Uterus (tissue), 3 donors: ENCODE measurements at regions not wholly inside any gene's neighbourhood (a gene's known extent, or its start where the extent isn't known, plus 50 kb on each side); places are given as distances from the start of the nearest gene placed in this dataset.
"Not testable (repeated sequence)": the region's sequence is repeated elsewhere in the genome, so short reads cannot be mapped to it uniquely, and the experiment has no call there.

Experiments used
- DNase-seq, 2 donors: peaks; one replicate each; pipeline ENCODE4 v3.0.0-alpha.2; 2019 to 2020
- H3K27ac ChIP-seq, 2 donors: fragments of 200-600 bp; sonication (generic); 1 replicate in 1 of 2; 2 replicates in 1 of 2; pipeline ENCODE4 v1.5.1; 2016 to 2018
- H3K27me3 ChIP-seq, 2 donors: fragments of 200-600 bp; sonication (generic); one replicate each; pipeline ENCODE4 v1.5.1; 2018 to 2019; ENCODE audit warnings: control low read depth in 1 of 2
- H3K36me3 ChIP-seq, 2 donors: fragments of 200-600 bp; sonication (generic); one replicate each; pipeline ENCODE4 v1.5.1; 2019; ENCODE audit warnings: control low read depth in 1 of 2
- H3K4me1 ChIP-seq, 2 donors: fragments of 200-600 bp; sonication (generic); one replicate each; pipeline ENCODE4 v1.5.1; 2018 to 2019; ENCODE audit warnings: control low read depth in 1 of 2
- H3K4me3 ChIP-seq, 2 donors: fragments of 200-600 bp; sonication (generic); 1 replicate in 1 of 2; 2 replicates in 1 of 2; pipeline ENCODE4 v1.5.1; 2018 to 2019; ENCODE audit warnings: mild to moderate bottlenecking in 1 of 2
- H3K9me3 ChIP-seq, 2 donors: fragments of 200-600 bp; sonication (generic); one replicate each; pipeline ENCODE4 v1.5.1; 2019; ENCODE audit warnings: control low read depth in 1 of 2
- CTCF ChIP-seq, 4 experiments: fragments of 200-600 bp in 2 of 4; fragments of 450-650 bp in 2 of 4; sonication (generic) in 2 of 4; IDR thresholded peaks; one replicate each; pipeline ENCODE4 v1.5.1; 2016 to 2019; ENCODE audit warnings: antibody characterized with exemption in 4 of 4, mild to moderate bottlenecking in 2 of 4, moderate library complexity in 1 of 4
- intact Hi-C: fragments of 100-400 bp; cut with DNase I; formaldehyde crosslinking; loops from one replicate; pipeline ENCODE4 v1.15.1; 2023; ENCODE audit warnings: low total_unique reads
- donor health status: DM: yes; HTN: yes; CAD: no.

- H3K27ac ChIP-seq, H3K27me3 ChIP-seq, intact Hi-C loops, H3K9me3 ChIP-seq, H3K36me3 ChIP-seq, H3K4me1 ChIP-seq, DNase-seq, H3K4me3 ChIP-seq: not testable (repeated sequence)
Measured at GRCh38 chr5:177894681-177895453, 101.2 kb downstream of the PROP1 start.

GRCh38 chr5:177892357-177892665, 103.7 kb downstream of the PROP1 start:
- H3K9me3 ChIP-seq, H3K36me3 ChIP-seq, intact Hi-C loops, H3K4me3 ChIP-seq, H3K4me1 ChIP-seq, DNase-seq, H3K27me3 ChIP-seq, H3K27ac ChIP-seq: not testable (repeated sequence)

GRCh38 chr5:177891547-177892356, 104.3 kb downstream of the PROP1 start:
- H3K27ac ChIP-seq, H3K9me3 ChIP-seq, H3K27me3 ChIP-seq, H3K36me3 ChIP-seq, H3K4me3 ChIP-seq, intact Hi-C loops, H3K4me1 ChIP-seq: not testable (repeated sequence)
- peak in 1 of 4 experiments; percentile 33 for TF ChIP-seq CTCF (IDR thresholded peaks at IDR 0.05)
- DNase-seq, result peak in 1 of 2 donors; percentile 23

GRCh38 chr5:177883295-177883694, 100.6 kb upstream of the FAM153A start:
- H3K27me3 ChIP-seq, H3K27ac ChIP-seq, H3K4me3 ChIP-seq, DNase-seq, H3K4me1 ChIP-seq, H3K36me3 ChIP-seq, intact Hi-C loops, H3K9me3 ChIP-seq: not testable (repeated sequence)

GRCh38 chr5:177875900-177876238, 93.2 kb upstream of the FAM153A start:
- DNase-seq, H3K27ac ChIP-seq, intact Hi-C loops, H3K36me3 ChIP-seq, H3K4me1 ChIP-seq, H3K27me3 ChIP-seq, H3K9me3 ChIP-seq: not testable (repeated sequence)
- H3K4me3 ChIP-seq, result peak overlapping the region in 1 of 2 donors; percentile 34

- H3K36me3 ChIP-seq, H3K27ac ChIP-seq, intact Hi-C loops, H3K27me3 ChIP-seq, H3K9me3 ChIP-seq, H3K4me1 ChIP-seq: not testable (repeated sequence)
- peak in 1 of 2 donors; percentile 17 for DNase-seq
- H3K4me3 ChIP-seq, result peak overlapping the region in 1 of 2 donors; percentile 34
Measured at GRCh38 chr5:177875013-177875899, 92.6 kb upstream of the FAM153A start.

GRCh38 chr5:177863822-177864446, 81.2 kb upstream of the FAM153A start:
- H3K4me3 ChIP-seq, intact Hi-C loops, H3K27ac ChIP-seq, DNase-seq, H3K36me3 ChIP-seq, H3K9me3 ChIP-seq, H3K4me1 ChIP-seq, H3K27me3 ChIP-seq: not testable (repeated sequence)

- H3K4me3 ChIP-seq, H3K27me3 ChIP-seq, H3K36me3 ChIP-seq, H3K4me1 ChIP-seq, DNase-seq, intact Hi-C loops, H3K9me3 ChIP-seq, H3K27ac ChIP-seq: not testable (repeated sequence)
Measured at GRCh38 chr5:177857642-177858200, 75.0 kb upstream of the FAM153A start.

GRCh38 chr5:177856474-177856873, 73.8 kb upstream of the FAM153A start:
- H3K9me3 ChIP-seq, DNase-seq, H3K4me3 ChIP-seq, H3K27ac ChIP-seq, H3K4me1 ChIP-seq, H3K36me3 ChIP-seq, intact Hi-C loops, H3K27me3 ChIP-seq: not testable (repeated sequence)

- H3K9me3 ChIP-seq, intact Hi-C loops, H3K27me3 ChIP-seq, H3K27ac ChIP-seq, H3K36me3 ChIP-seq, H3K4me1 ChIP-seq, H3K4me3 ChIP-seq, DNase-seq: not testable (repeated sequence)
Measured at GRCh38 chr5:177847914-177848313, 65.2 kb upstream of the FAM153A start.

- intact Hi-C loops, H3K27ac ChIP-seq, DNase-seq, H3K4me1 ChIP-seq, H3K36me3 ChIP-seq, H3K27me3 ChIP-seq, H3K4me3 ChIP-seq, H3K9me3 ChIP-seq: not testable (repeated sequence)
Measured at GRCh38 chr5:177846598-177846997, 63.9 kb upstream of the FAM153A start.
